HG02763 (cell line): ENCODE measurements at regions not wholly inside any gene's neighbourhood (a gene's known extent, or its start where the extent isn't known, plus 50 kb on each side); places are given as distances from the start of the nearest gene placed in this dataset.

ENCODE experiments used
- ATAC-seq: cut with Tn5 transposase; IDR thresholded peaks from one replicate; pipeline ENCODE4 v1.9.1; 2021; ENCODE audit warnings: mild to moderate bottlenecking, moderate library complexity; ENCODE audit not compliant: unreplicated experiment

GRCh38 chr17:36862116-36862920, 75.0 kb upstream of the LHX1 start:
- ATAC-seq = no peak

- no peak for ATAC-seq
Measured at GRCh38 chr17:36863131-36863530, 74.1 kb upstream of the LHX1 start.

GRCh38 chr17:36863676-36864612, 73.3 kb upstream of the LHX1 start:
- ATAC-seq = no peak

GRCh38 chr17:36864827-36865430, 72.3 kb upstream of the LHX1 start:
- ATAC-seq = no peak

- ATAC-seq = no peak
Measured at GRCh38 chr17:36867716-36868341, 69.4 kb upstream of the LHX1 start.

GRCh38 chr17:36868777-36869176, 68.5 kb upstream of the LHX1 start:
- no peak for ATAC-seq

- no peak for ATAC-seq
Measured at GRCh38 chr17:36869441-36869840, 67.8 kb upstream of the LHX1 start.

- ATAC-seq = no peak
Measured at GRCh38 chr17:36869856-36870719, 67.2 kb upstream of the LHX1 start.

- ATAC-seq = no peak
Measured at GRCh38 chr17:36870720-36870999, 66.6 kb upstream of the LHX1 start.

- no peak for ATAC-seq
Measured at GRCh38 chr17:36875698-36876293, 61.5 kb upstream of the LHX1 start.

- ATAC-seq = no peak
Measured at GRCh38 chr17:36876966-36877365, 60.3 kb upstream of the LHX1 start.

GRCh38 chr17:36877771-36878170, 59.5 kb upstream of the LHX1 start:
- no peak for ATAC-seq

GRCh38 chr17:36878216-36878615, 59.1 kb upstream of the LHX1 start:
- no peak for ATAC-seq

- ATAC-seq = no peak
Measured at GRCh38 chr17:36879027-36879426, 58.2 kb upstream of the LHX1 start.

GRCh38 chr17:36879624-36880131, 57.6 kb upstream of the LHX1 start:
- no peak for ATAC-seq

- no peak for ATAC-seq
Measured at GRCh38 chr17:36880268-36880905, 56.9 kb upstream of the LHX1 start.

- ATAC-seq = no peak
Measured at GRCh38 chr17:36881323-36881722, 56.0 kb upstream of the LHX1 start.

GRCh38 chr17:36884495-36885152, 52.7 kb upstream of the LHX1 start:
- ATAC-seq = no peak
